ENCODE measurements at regions not wholly inside any gene's neighbourhood (a gene's known extent, or its start where the extent isn't known, plus 50 kb on each side); places are given as distances from the start of the nearest gene placed in this dataset.
"Not testable (repeated sequence)": the region's sequence is repeated elsewhere in the genome, so short reads cannot be mapped to it uniquely, and the experiment has no call there.

DNA sequence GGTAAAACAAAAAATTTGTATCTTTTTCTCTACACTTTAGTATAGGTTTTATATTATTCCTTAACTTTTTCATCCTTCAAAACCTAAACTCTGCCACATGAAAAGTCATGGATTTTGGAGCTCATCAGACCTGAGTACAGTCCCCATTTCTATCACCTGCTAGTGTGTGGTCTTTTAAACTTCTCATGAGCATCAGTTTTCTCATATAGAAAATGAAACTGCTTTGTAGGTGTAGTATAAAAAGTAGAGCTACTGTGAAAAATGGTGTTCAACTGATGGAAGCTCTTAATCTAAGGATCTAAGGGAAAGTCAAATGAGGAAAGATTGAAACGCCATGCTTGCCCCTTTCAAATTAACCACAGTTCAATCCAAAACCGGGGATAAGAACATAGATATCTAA is 686.5 kb downstream of the MECOM start:
- DNase-seq (ENCODE audit: low spot score), result no peak

DNA sequence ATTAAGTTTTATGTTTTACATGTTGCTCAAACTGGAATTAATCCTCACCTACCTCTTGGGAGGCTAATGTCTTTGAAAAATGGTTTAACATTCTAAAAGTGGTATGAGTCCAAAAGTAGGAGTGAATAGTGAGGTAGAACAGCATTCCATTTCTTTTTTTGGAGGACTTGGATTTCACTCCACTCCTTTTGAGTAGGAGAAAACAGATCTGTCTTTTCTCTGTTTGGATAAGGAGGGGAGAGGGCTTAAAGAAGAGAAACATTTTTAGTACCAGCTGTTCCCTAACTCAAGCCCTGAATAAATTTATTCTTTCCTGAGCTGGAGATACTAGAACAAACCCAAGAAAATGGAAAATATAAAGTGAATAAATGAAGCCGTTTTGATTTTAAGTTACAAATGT is 687.9 kb downstream of the MECOM start:
- DNase-seq (ENCODE audit: low spot score), result no peak

GRCh38 chr3:168974617-168975403 is 688.7 kb downstream of the MECOM start:
- no peak for DNase-seq (ENCODE audit: low spot score)

- DNase-seq (ENCODE audit: low spot score), result no peak
These were observed 689.6 kb downstream of the MECOM start for GRCh38 chr3:168973897-168974296.

- no peak for DNase-seq (ENCODE audit: low spot score)
These were observed 690.3 kb downstream of the MECOM start for GRCh38 chr3:168973206-168973605.

- DNase-seq (ENCODE audit: low spot score), result no peak
These were observed 694.9 kb downstream of the MECOM start for GRCh38 chr3:168968609-168969008.

GRCh38 chr3:168964736-168965135 is 698.8 kb downstream of the MECOM start:
- DNase-seq (ENCODE audit: low spot score), result no peak

DNA sequence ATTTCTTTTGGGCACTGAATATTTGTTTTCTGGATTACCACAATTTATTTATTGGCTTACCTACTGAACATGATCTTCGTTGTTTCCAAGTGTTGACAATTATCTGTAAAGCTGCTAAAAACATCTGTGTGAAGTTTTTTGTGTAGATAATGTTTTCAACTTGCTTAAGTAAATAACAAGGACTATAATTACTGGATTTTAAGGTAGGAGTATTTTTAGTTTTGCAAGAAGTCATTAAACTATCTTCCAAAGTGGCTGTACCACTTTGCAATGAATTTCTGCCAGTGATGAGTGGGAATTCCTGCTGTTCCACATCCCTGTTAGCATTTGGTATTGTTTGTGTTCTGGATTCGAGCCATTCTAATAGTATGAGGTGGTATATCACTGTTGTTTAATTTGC is 702.2 kb downstream of the MECOM start:
- DNase-seq (ENCODE audit: low spot score), result no peak

DNA sequence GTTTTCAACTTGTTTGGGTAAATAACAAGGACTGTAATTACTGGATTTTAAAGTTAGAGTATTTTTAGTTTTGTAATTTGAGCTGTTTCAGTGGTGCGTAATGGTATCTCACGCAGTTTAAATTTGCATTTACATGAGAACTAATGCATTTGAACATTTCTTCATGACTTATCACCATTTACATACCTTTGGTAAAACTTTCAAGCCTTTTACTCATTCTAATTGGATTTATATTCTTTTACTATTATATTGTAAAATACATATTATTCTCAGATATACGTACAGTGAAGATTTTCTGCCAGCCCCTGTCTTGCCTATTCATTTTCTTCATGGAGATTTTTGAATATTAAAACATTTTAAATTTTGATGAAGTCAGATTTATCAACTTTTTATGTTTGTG is 703.8 kb downstream of the MECOM start:
- DNase-seq (ENCODE audit: low spot score), result no peak

DNA sequence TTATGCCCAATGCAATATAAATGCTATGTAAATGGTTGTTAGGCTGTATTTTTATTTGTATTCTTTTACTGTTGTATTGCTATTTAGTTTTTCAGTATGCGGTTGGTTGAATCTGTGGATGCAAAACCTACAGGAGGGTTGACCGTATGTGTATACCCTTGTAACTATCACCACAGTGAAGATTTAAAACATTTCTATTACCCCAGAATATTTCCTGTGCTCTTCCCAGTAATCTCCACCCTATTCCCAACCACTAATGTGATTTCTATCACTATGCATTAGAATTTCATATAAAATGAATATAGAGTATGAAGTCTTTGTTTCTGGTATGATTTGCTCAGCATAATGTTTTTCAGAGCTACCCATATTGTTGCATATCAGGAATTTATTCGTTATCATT is 705.0 kb downstream of the MECOM start:
- no peak for DNase-seq (ENCODE audit: low spot score)

DNA sequence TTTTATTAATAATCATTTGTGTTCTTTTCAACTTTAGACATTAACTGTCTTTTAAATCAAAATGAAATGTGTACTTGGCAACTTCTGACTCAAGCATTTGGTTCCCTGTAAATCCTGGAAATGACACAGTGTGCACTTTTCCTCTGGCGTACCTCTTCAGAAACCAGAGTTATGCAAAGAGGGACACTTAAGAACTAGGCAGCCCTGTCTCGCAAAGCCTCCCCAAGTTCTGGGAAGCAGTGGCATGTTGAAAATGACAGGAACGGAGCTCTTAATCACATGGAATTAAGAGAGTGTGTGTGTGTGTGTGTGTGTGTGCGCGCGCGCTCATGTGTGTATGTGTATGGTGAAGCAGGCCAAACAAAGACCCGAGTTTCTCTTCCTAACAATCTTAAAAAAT is 707.4 kb downstream of the MECOM start:
- DNase-seq (ENCODE audit: low spot score), result no peak

- no peak for DNase-seq (ENCODE audit: low spot score)
These were observed 711.0 kb downstream of the MECOM start for GRCh38 chr3:168952551-168952950.

- no peak for DNase-seq (ENCODE audit: low spot score)
These were observed 711.6 kb downstream of the MECOM start for GRCh38 chr3:168951884-168952283.

DNA sequence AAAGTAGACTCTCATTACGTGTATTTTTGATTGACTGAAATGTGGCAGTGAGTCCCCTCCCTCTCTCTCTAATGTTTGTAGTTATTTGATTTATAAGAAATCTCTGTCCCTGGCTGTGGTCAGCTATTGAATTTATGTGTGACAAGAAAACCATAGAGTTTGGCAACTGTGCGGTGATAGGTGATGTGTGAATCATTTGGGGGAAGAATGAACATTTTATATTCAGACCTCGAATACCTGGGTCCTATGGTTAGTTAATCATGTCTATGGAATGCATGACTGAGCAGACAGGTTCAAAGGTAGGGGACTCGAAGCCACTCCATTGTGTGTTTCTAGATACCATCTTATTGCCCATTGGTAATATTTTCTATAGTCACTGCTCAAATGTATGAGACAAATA is 712.1 kb downstream of the MECOM start:
- DNase-seq (ENCODE audit: low spot score), result no peak

DNA sequence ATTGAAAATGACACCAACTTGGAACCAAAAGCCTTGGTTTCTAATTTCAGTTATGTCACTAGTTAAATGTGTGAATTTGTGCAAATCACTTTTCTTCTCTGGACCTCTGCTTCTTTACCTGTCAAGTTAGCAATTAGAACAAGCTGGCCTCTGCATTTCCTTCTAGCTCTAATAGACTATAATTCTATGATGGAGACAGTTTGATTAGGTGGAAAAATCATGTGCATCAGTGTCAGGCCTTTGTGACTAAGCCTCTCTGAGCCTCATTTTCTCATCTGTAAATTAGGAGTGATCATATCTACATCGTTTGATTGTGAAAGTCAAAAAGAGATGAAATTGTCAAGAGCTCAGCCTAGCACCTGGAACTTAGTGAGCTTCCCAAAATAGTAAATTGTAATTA is 712.9 kb downstream of the MECOM start:
- no peak for DNase-seq (ENCODE audit: low spot score)

GRCh38 chr3:168939651-168940238 is 723.8 kb downstream of the MECOM start:
- no peak for DNase-seq (ENCODE audit: low spot score)

DNA sequence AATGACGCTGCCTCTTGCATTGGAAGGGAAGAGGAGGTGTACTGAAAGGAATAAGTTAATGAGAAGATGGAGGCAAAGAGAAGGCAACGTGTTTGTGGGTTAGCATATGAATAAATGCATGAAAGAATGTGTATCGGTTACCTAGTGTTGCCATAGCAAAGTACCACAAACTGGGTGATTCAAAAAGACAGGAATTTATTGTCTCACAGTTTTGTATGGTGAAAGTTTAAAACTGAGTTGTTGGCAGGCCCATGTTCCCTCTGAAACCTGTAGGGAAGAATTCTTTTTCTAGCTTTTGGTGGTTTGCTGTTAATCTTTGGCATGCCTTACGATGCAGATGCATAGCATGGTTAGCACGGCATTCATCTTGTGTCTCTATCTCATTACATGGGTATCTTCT is 729.9 kb downstream of the MECOM start:
- DNase-seq (ENCODE audit: low spot score), result no peak

DNA sequence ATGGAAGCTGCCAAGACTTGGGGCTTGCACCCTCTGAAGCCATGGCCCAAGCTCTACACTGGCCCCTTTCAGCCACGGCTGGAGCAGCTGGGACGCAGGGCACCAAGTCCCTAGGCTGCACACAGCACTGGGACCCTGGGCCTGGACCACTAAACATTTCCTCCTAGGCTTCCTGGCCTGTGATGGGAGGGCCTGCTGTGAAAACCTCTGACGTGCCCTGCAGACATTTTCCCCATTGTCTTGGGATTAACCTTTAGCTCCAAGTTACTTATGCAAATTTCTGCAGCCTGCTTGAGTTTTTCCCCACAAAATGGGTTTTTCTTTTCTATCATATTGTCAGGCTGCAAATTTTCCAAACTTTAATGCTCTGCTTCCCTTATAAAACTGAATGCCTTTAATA is 733.5 kb downstream of the MECOM start:
- DNase-seq (ENCODE audit: low spot score), result not testable (repeated sequence)

DNA sequence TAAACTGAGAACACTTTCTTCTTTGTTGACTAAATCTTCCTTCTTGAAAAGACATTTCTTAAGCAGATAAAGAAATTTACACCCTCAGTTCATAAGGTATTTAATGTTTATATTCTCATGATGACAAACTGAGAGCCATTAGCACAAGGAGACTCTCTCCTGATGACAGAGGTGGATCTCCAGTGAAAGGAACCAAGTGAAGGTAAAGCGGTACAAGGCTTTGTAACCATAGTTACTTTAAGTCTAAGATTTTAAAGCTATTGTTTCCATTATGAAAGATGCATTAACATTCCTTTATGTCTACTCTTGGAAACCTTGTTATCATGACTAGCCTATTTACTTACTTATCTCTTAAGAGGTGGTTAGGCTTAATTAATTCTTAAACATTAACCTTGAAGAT is 737.1 kb downstream of the MECOM start:
- no peak for DNase-seq (ENCODE audit: low spot score)

- DNase-seq (ENCODE audit: low spot score), result no peak
These were observed 737.9 kb downstream of the MECOM start for GRCh38 chr3:168925568-168925967.

- no peak for DNase-seq (ENCODE audit: low spot score)
These were observed 748.9 kb downstream of the MECOM start for GRCh38 chr3:168914662-168915061.

DNA sequence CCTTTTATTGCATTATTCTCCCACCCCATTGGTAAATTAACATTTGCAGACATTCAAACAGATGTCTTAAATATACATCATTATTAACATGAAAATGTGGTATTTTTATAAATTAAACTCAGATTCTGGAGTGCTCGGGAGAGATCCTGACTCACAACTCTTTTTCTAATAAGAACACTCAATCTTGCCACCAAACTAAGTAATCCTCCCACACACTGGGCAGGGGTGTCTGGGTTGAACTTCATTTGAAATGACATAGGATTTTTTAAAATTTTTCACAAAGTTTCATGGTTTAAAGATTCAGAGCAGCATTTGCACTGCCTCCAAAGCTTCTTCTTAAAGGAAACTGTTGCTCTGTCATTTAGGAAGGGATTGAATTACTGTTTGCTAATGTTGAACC is 754.3 kb downstream of the MECOM start:
- DNase-seq (ENCODE audit: low spot score), result no peak

- no peak for DNase-seq (ENCODE audit: low spot score)
These were observed 768.1 kb downstream of the MECOM start for GRCh38 chr3:168895419-168895818.

GRCh38 chr3:168894214-168894613 is 769.3 kb downstream of the MECOM start:
- DNase-seq (ENCODE audit: low spot score), result no peak
